ENCODE measurements at regions not wholly inside any gene's neighbourhood (a gene's known extent, or its start where the extent isn't known, plus 50 kb on each side); places are given as distances from the start of the nearest gene placed in this dataset.

DNA sequence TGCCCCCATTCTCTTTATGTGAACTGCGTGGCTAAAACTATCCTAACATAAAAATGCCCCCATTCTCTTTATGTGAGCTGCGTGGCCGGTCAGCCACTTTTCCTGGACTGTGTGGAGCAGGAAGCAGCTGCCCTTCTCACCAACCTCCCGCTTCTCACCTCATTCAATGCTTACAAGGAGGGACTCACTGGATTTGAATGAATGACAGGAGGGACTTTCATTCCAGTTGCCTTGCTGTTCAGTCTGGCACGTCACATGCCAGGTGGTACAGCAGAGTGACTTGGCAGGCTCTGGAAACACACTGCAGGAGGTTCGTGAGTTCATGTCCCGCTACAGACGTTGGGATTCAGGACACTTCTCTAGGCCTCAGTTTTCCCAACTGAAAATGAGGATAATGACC lies 60.2 kb upstream of the NFIL3 start:
- Histone ChIP-seq H3K9me3 (ENCODE audit: control extremely low read depth in 1 of 3, control insufficient read depth in 2 of 3, insufficient read depth in 1 of 3, low read length in 2 of 3) (peaks cover 0 to 3% (median 0%) of the 10 kb centered on the region in 3 donors), H3K27me3 (replicated peaks in 1 of 4; ENCODE audit: control extremely low read depth in 1 of 4, control insufficient read depth in 3 of 4, insufficient read depth in 4 of 4, low read length in 3 of 4) (peaks cover 0 to 7% (median under 1%) of the 10 kb centered on the region in 4 experiments), H3K27ac (ENCODE audit: low read length in 2 of 2) (no peak overlapping the region), H4K20me1 (ENCODE audit: control insufficient read depth, insufficient read depth, low read length, poor library complexity, severe bottlenecking) (no peaks in the 10 kb centered on the region), H3K9ac (ENCODE audit: low read length) (no peak overlapping the region), H3K79me2 (ENCODE audit: control insufficient read depth, insufficient read depth, low read length) (no peaks in the 10 kb centered on the region), H3K4me3 (ENCODE audit: control extremely low read depth in 1 of 5, extremely low read depth in 1 of 5, insufficient read depth in 1 of 5, low read depth in 2 of 5, low read length in 4 of 5) (no peak overlapping the region), H2AFZ (ENCODE audit: insufficient read depth, low read depth, low read length, poor library complexity, severe bottlenecking) (no peak overlapping the region), H3K4me1 (ENCODE audit: control insufficient read depth in 2 of 2, insufficient read depth in 2 of 2, low read length in 2 of 2) (no peaks in the 10 kb centered on the region), H3K36me3 (replicated peaks in 1 of 2; ENCODE audit: control extremely low read depth in 1 of 2, control insufficient read depth in 1 of 2, extremely low read depth in 1 of 2, insufficient read depth in 2 of 2, low read length in 1 of 2) (no peaks in the 10 kb centered on the region), H3K4me2 (replicated peaks; ENCODE audit: low read depth, low read length, poor library complexity, severe bottlenecking) (no peak overlapping the region)
- WGBS (ENCODE audit: insufficient coverage), result 80% methylated on average over 5 of the region's 8 CpGs
- ChIA-PET POLR2A (no interaction called here), CTCF (no interaction called here)
- no peak overlapping the region for H3K27ac Mint-ChIP-seq
- peaks cover 22% of the 10 kb centered on the region for H3K27me3 Mint-ChIP-seq
- intact Hi-C loops (cut with micrococcal nuclease), result no loop called here
- H3K9me3 Mint-ChIP-seq (ENCODE audit: insufficient read depth), result no peaks in the 10 kb centered on the region
- no peak overlapping the region for H3K4me3 Mint-ChIP-seq
- no peak for ATAC-seq (ENCODE audit: low read depth)
- no peak for TF ChIP-seq EZH2 (IDR thresholded peaks at IDR 0.05; ENCODE audit: borderline replicate concordance, insufficient read depth, low read depth, low read length, poor library complexity, severe bottlenecking)
- TF ChIP-seq, protein P1, sequence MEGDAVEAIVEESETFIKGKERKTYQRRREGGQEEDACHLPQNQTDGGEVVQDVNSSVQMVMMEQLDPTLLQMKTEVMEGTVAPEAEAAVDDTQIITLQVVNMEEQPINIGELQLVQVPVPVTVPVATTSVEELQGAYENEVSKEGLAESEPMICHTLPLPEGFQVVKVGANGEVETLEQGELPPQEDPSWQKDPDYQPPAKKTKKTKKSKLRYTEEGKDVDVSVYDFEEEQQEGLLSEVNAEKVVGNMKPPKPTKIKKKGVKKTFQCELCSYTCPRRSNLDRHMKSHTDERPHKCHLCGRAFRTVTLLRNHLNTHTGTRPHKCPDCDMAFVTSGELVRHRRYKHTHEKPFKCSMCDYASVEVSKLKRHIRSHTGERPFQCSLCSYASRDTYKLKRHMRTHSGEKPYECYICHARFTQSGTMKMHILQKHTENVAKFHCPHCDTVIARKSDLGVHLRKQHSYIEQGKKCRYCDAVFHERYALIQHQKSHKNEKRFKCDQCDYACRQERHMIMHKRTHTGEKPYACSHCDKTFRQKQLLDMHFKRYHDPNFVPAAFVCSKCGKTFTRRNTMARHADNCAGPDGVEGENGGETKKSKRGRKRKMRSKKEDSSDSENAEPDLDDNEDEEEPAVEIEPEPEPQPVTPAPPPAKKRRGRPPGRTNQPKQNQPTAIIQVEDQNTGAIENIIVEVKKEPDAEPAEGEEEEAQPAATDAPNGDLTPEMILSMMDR (IDR thresholded peaks at IDR 0.05), result no peak
- DNase-seq, result no peak
- no peaks in the 10 kb centered on the region for H3K4me1 Mint-ChIP-seq

DNA sequence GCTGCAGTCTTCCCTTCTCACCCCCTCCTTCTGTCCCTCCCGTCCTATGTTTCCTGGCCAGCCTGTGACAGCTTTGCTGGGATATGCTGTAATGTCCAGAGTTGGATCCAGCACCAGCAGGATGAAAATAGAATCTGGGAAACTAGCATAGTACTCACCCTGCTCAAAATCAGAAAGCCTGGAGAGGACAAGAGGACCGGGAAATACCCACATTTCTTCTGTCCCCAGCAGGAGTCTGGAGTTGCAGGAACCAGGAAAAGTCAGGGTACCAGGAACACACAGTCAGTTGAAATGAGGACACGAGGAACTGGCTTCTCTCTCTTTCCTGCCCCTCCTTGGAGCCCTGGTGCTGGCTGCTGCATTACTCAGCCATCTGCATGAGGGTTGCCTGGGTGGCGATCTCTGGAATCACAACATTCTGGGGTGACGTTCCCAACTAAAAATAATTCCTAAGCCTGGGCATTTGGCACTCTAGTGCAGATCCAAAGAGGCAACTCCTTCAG lies 59.6 kb upstream of the NFIL3 start:
- Histone ChIP-seq H2AFZ (ENCODE audit: insufficient read depth, low read depth, low read length, poor library complexity, severe bottlenecking) (no peak overlapping the region), H3K4me1 (ENCODE audit: control insufficient read depth in 2 of 2, insufficient read depth in 2 of 2, low read length in 2 of 2) (no peaks in the 10 kb centered on the region), H3K9ac (ENCODE audit: low read length) (no peak overlapping the region), H3K4me3 (ENCODE audit: control extremely low read depth in 1 of 5, extremely low read depth in 1 of 5, insufficient read depth in 1 of 5, low read depth in 2 of 5, low read length in 4 of 5) (no peak overlapping the region), H3K27me3 (replicated peaks in 1 of 4; ENCODE audit: control extremely low read depth in 1 of 4, control insufficient read depth in 3 of 4, insufficient read depth in 4 of 4, low read length in 3 of 4) (peaks cover 0 to 7% (median under 1%) of the 10 kb centered on the region in 4 experiments), H3K36me3 (replicated peaks in 1 of 2; ENCODE audit: control extremely low read depth in 1 of 2, control insufficient read depth in 1 of 2, extremely low read depth in 1 of 2, insufficient read depth in 2 of 2, low read length in 1 of 2) (no peaks in the 10 kb centered on the region), H3K27ac (ENCODE audit: low read length in 2 of 2) (no peak overlapping the region), H3K9me3 (ENCODE audit: control extremely low read depth in 1 of 3, control insufficient read depth in 2 of 3, insufficient read depth in 1 of 3, low read length in 2 of 3) (peaks cover 0 to 3% (median 0%) of the 10 kb centered on the region in 3 donors), H3K79me2 (ENCODE audit: control insufficient read depth, insufficient read depth, low read length) (no peaks in the 10 kb centered on the region), H4K20me1 (ENCODE audit: control insufficient read depth, insufficient read depth, low read length, poor library complexity, severe bottlenecking) (no peaks in the 10 kb centered on the region), H3K4me2 (replicated peaks; ENCODE audit: low read depth, low read length, poor library complexity, severe bottlenecking) (no peak overlapping the region)
- no peak overlapping the region for H3K4me3 Mint-ChIP-seq
- intact Hi-C loops (cut with micrococcal nuclease), result no loop called here
- DNase-seq (no peak), ATAC-seq (ENCODE audit: low read depth) (no peak)
- no peak overlapping the region for H3K27ac Mint-ChIP-seq
- peaks cover 28% of the 10 kb centered on the region for H3K27me3 Mint-ChIP-seq
- no peaks in the 10 kb centered on the region for H3K9me3 Mint-ChIP-seq (ENCODE audit: insufficient read depth)
- no peak for TF ChIP-seq EZH2 (IDR thresholded peaks at IDR 0.05; ENCODE audit: borderline replicate concordance, insufficient read depth, low read depth, low read length, poor library complexity, severe bottlenecking)
- TF ChIP-seq, protein P1 (IDR thresholded peaks at IDR 0.05), result no peak
- ChIA-PET CTCF (interaction anchor here (0.5 kb wide), 1 partner anchor 159 kb away, joined by 4 read pairs; no protein-coding TSS in a partner anchor), POLR2A (no interaction called here)
- WGBS (ENCODE audit: insufficient coverage), result 87% methylated on average over 3 of the region's 5 CpGs
- H3K4me1 Mint-ChIP-seq, result no peaks in the 10 kb centered on the region
